ENCODE measurements at regions not wholly inside any gene's neighbourhood (a gene's known extent, or its start where the extent isn't known, plus 50 kb on each side); places are given as distances from the start of the nearest gene placed in this dataset.

- intact Hi-C loops (cut with micrococcal nuclease), result no loop called here
- Histone ChIP-seq H3K27me3 (ENCODE audit: control insufficient read depth in 2 of 2, insufficient read depth in 2 of 2, low read length in 2 of 2) (no peaks in the 10 kb centered on the region), H3K4me1 (ENCODE audit: control insufficient read depth, extremely low read depth, insufficient read depth, low read length) (no peaks in the 10 kb centered on the region), H3K4me3 (replicated peaks in 1 of 3; ENCODE audit: insufficient read depth in 1 of 3, low read depth in 1 of 3, low read length in 3 of 3) (no peak overlapping the region), H4K20me1 (replicated peaks; ENCODE audit: control insufficient read depth, extremely low read depth, insufficient read depth, low read length) (no peaks in the 10 kb centered on the region), H3K4me2 (ENCODE audit: insufficient read depth, low read length) (no peak overlapping the region), H3K36me3 (ENCODE audit: control insufficient read depth in 2 of 2, extremely low read depth in 1 of 2, insufficient read depth in 2 of 2, low read length in 2 of 2) (no peaks in the 10 kb centered on the region), H3K79me2 (ENCODE audit: control insufficient read depth, insufficient read depth, low read length) (no peaks in the 10 kb centered on the region), H2AFZ (ENCODE audit: low read depth, low read length) (no peak overlapping the region), H3K9ac (replicated peaks; ENCODE audit: extremely low read depth, insufficient read depth, low read length) (no peak overlapping the region), H3K9me1 (replicated peaks; ENCODE audit: control insufficient read depth, extremely low read depth, insufficient read depth, low read length) (no peaks in the 10 kb centered on the region), H3K9me3 (replicated peaks; ENCODE audit: control insufficient read depth, insufficient read depth, low read length) (no peaks in the 10 kb centered on the region), H3K27ac (ENCODE audit: insufficient read depth, low read depth, low read length) (no peak overlapping the region)
- DNase-seq (ENCODE audit: low read depth, low spot score) (no peak), FAIRE-seq (no peak)
- CTCF ChIA-PET, result no interaction called here
- no TSS peak for BruUV-seq (replicated peaks)
- dilution Hi-C loops (cut with MboI; ENCODE audit: extremely low pct_ligation_motif_present, low sequenced_read_pairs), result no loop called here
- POLR2A ChIA-PET, result no interaction called here
- TF ChIP-seq EZH2 (IDR thresholded peaks at IDR 0.05; ENCODE audit: borderline replicate concordance, low read depth, low read length, severe bottlenecking), result no peak
- no peak for TF ChIP-seq FOS (IDR thresholded peaks at IDR 0.05; ENCODE audit: borderline replicate concordance, insufficient read depth, low read length)
- TF ChIP-seq JUN (IDR thresholded peaks at IDR 0.05; ENCODE audit: borderline replicate concordance, insufficient read depth, insufficient read length, low read depth), result no peak
- TF ChIP-seq POLR2A (IDR thresholded peaks at IDR 0.05; ENCODE audit: low read depth, low read length), result no peak
- TF ChIP-seq MYC (IDR thresholded peaks at IDR 0.05; ENCODE audit: low read depth, low read length), result no peak
- TF ChIP-seq GATA2 (IDR thresholded peaks at IDR 0.05; ENCODE audit: insufficient read depth, insufficient read length, low read depth, low read length), result no peak
- no peak for TF ChIP-seq MAX (IDR thresholded peaks at IDR 0.05; ENCODE audit: insufficient read depth, insufficient read length)
- TF ChIP-seq CTCF (IDR thresholded peaks at IDR 0.05; ENCODE audit: extremely low read depth in 1 of 2, insufficient read depth in 1 of 2, low read depth in 1 of 2, low read length in 2 of 2), result no peak
These were observed 300.2 kb downstream of the USP46 start for GRCh38 chr4:52358883-52359321.
